Pancreas (tissue), 10 donors: ENCODE measurements at regions not wholly inside any gene's neighbourhood (a gene's known extent, or its start where the extent isn't known, plus 50 kb on each side); places are given as distances from the start of the nearest gene placed in this dataset.
"Not testable (repeated sequence)": the region's sequence is repeated elsewhere in the genome, so short reads cannot be mapped to it uniquely, and the experiment has no call there.

Source experiments
- ATAC-seq, 4 donors: fragments of 200-7000 bp; cut with Tn5 transposase; one replicate each; pipeline versions ENCODE4 v1.8.0 to v1.9.1; 2020; ENCODE audit warnings: mild to moderate bottlenecking in 4 of 4, moderate library complexity in 4 of 4
- DNase-seq, 6 donors: peaks; one replicate each; pipeline ENCODE4 v3.0.0-alpha.2; 2020
- FAIRE-seq: peaks from 2 replicates; lab custom pipeline; 2012; peaks lifted over from hg19 to GRCh38; lab: Jason Lieb, UNC
- H3K27ac ChIP-seq, 4 donors: fragments of 200-600 bp; sonication (generic); 1 replicate in 3 of 4; 2 replicates in 1 of 4; pipeline versions ENCODE4 v1.5.0 to v1.8.0; 2020
- H3K27me3 ChIP-seq, 4 donors: fragments of 200-600 bp; one replicate each; pipeline ENCODE4 v1.8.0; 2021
- H3K36me3 ChIP-seq, 3 donors: fragments of 200-600 bp; sonication (generic) in 1 of 3; one replicate each; pipeline versions ENCODE4 v1.5.0 to v1.8.0; 2020 to 2021
- H3K4me1 ChIP-seq, 3 donors: fragments of 200-600 bp; one replicate each; pipeline ENCODE4 v1.8.0; 2021
- H3K4me3 ChIP-seq, 4 donors: fragments of 200-600 bp; sonication (generic) in 2 of 4; one replicate each; pipeline versions ENCODE4 v1.5.0 to v1.8.0; 2020 to 2021
- H3K9me3 ChIP-seq, 4 donors: fragments of 200-600 bp; one replicate each; pipeline ENCODE4 v1.8.0; 2021
- WGBS, 2 donors: extraction: QIAGEN DNeasy Blood & Tissue Kit; methylation state at CpG; one replicate each; pipeline ENCODE4 v1.1.7; 2013; 5-methylcytosine and 5-hydroxymethylcytosine counted together
- intact Hi-C, 3 donors: fragments of 100-400 bp; cut with DNase I; formaldehyde crosslinking; loops; one replicate each; pipeline versions ENCODE4 v1.11.1 to v1.14.2; 2022
- TF ChIP-seq, protein P1 (sequence below), 4 donors: fragments of 200-600 bp; sonication (generic) in 3 of 4; IDR thresholded peaks; one replicate each; pipeline versions ENCODE4 v1.5.0 to v1.8.0; 2021; ENCODE audit warnings: antibody characterized with exemption in 4 of 4
- donor health status: healthy with polysubstance abuse.
- donor health status: DM: no; HTN: no; CAD: no; lungs with moderate emphysema.
- donor health status: DM: no; HTN: no; CAD: no.
- donor health status: control.
- donor health status: control.
- donor health status: Bipolar disorder and iron deficiency.
- donor health status: DM: yes; HTN: yes; CAD: no.
- donor health status: DM: no; HTN: no; CAD: no.
- donor health status: DM: no; HTN: no; CAD: no.
- donor health status: DM: yes; HTN: yes; CAD: no.

DNA sequence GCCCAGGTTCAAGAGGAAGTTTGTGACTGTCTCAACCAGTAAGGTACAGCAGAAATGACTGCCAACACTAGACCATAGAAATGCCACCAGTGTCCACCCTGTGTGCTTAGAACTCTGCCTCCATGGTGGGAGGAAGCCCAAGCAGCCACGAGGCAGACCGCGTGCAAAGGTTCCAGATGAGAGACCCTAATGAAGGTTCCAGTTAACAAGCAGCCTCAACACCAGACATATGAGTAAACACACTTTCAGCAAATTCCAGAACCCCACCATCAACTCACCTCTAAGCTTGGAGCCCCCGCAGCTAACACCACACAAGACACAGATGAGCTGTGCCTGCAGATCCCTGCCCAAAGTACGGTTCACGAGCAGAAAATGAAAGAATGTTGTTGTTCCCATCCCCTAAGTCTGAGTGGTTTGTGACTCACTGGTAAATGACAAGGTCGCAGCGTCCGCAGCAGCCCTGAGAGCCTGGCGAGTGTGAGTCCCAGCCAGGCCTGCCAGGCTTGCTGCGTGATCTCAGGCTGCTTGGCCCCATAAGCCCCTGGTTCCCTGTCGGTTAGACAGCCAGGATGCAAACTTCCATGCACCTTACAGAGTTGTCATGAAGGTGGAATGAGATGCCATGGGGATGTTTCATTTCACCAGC, 193.7 kb downstream of the C16orf95 start:
- H3K36me3 ChIP-seq, result no peaks in the 10 kb centered on the region
- no peaks in the 10 kb centered on the region for H3K27me3 ChIP-seq
- H3K9me3 ChIP-seq, result no peaks in the 10 kb centered on the region
- H3K4me1 ChIP-seq, result peaks cover 6 to 15% (median 10%) of the 10 kb centered on the region in 3 donors
- no peak for ATAC-seq
- intact Hi-C loops, result no loop called here
- WGBS, 2 donors, result 96 to 98% methylated on average over 12 of the region's 12 CpGs
- no peak overlapping the region for H3K27ac ChIP-seq
- no peak for FAIRE-seq
- DNase-seq, result no peak
- TF ChIP-seq, protein P1, sequence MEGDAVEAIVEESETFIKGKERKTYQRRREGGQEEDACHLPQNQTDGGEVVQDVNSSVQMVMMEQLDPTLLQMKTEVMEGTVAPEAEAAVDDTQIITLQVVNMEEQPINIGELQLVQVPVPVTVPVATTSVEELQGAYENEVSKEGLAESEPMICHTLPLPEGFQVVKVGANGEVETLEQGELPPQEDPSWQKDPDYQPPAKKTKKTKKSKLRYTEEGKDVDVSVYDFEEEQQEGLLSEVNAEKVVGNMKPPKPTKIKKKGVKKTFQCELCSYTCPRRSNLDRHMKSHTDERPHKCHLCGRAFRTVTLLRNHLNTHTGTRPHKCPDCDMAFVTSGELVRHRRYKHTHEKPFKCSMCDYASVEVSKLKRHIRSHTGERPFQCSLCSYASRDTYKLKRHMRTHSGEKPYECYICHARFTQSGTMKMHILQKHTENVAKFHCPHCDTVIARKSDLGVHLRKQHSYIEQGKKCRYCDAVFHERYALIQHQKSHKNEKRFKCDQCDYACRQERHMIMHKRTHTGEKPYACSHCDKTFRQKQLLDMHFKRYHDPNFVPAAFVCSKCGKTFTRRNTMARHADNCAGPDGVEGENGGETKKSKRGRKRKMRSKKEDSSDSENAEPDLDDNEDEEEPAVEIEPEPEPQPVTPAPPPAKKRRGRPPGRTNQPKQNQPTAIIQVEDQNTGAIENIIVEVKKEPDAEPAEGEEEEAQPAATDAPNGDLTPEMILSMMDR (IDR thresholded peaks at IDR 0.05), result no peak
- H3K4me3 ChIP-seq, result no peak overlapping the region

DNA sequence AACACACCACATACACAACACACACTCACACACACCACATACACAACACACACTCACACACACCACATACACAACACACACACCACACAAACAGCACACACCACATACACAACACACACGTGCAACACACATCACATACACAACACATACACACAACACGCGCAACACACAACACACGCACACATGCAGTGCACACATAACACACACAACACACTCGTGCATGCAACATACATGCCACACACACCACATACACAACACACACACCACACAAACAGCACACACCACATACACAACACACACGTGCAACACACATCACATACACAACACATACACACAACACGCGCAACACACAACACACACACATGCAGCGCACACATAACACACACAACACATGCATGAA, 192.8 kb downstream of the C16orf95 start:
- intact Hi-C loops, DNase-seq, H3K9me3 ChIP-seq, H3K27me3 ChIP-seq, ATAC-seq, H3K4me3 ChIP-seq, H3K36me3 ChIP-seq, FAIRE-seq, H3K27ac ChIP-seq: not testable (repeated sequence)
- peaks cover 6 to 15% (median 10%) of the 10 kb centered on the region in 3 donors for H3K4me1 ChIP-seq
- 91 to 94% methylated on average over 9 of the region's 9 CpGs for WGBS, 2 donors

DNA sequence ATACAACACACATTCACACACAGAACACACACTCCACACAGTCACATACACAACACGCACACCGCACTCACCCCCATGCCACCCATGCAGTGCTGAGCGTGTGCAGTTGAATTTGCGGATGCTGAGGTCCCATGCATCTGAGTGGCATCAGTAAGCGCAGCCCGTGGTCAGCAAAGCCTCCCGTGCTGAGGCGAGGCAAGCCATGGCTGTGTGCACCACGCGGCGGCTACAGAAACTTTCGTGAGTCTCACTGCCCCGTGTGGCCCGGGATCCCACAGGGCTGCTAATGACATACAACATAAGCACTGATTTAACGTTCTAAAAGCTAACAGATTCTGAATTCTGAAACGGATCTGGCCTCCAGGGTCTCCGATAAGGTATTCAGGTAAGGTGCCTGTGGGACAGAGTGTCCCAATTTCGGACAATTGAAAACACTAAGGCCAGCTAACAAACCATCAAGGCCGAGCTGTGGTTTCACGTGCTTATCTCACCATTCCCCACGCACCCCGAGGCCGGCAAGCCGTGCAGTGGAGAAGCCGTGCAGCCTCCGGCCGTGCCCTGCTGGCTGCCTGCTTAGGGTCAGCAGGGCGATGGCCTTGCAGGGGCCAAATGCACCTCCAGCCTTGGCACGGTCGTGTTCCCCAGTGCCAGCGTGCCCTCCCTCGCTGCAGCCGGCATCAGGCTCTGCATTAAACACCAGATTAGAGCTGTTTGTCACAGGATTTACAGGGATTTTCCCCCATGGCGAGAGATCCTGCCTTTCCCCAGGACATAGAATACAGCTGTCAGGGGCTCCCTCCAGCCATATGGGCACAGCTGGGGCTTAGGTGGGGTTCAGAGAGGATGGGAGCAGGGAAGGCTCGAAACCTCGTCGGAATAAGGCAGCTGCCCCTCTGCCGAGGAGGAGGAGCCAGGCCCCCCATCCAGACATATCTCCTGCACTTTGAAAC, 191.7 kb downstream of the C16orf95 start:
- ATAC-seq, result peak; percentile 8 to 65 (median 39)

DNA sequence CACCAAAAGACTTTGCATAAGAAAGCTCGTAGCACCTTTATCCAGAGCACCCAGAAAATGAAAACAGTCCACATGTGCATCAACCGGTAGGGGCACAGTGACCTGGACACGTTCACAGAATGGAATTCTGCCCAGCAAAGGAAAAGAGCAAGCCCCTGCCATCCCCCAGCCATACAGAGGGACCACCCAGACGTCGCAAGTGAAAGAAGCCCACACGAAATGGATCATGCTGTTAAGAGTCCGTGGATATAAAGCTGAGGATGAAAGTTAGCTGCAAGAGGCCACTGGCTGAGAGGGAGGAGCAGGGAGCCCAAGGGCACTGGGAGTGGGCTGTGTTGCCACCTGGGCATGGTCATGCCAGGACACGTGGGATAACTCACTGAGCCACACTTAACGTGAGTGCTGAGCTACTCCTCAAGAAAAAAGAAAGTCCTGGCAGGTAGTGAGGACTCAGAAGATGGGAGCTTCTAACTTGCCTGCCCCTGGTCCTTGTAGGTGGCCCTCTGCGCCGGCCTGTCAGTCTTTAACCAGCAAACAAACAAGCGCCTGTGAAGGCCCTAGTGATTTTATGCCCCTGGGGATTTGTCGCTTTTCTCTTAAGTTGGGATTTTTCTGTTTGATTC, 190.7 kb downstream of the C16orf95 start:
- Histone ChIP-seq H3K4me3 (no peak overlapping the region), H3K27me3 (no peaks in the 10 kb centered on the region), H3K36me3 (no peaks in the 10 kb centered on the region), H3K27ac (no peak overlapping the region), H3K9me3 (no peaks in the 10 kb centered on the region), H3K4me1 (peaks cover 6 to 15% (median 10%) of the 10 kb centered on the region in 3 donors)
- DNase-seq (peak in 3 of 6 donors; percentile 27 to 40 (median 35)), FAIRE-seq (no peak), ATAC-seq (peak; percentile 56 to 79 (median 76))
- intact Hi-C loops, result no loop called here
- 43 to 47% methylated on average over 13 of the region's 13 CpGs for WGBS, 2 donors
- TF ChIP-seq, protein P1 (IDR thresholded peaks at IDR 0.05), result no peak

More for the DNA sequence above, 191.7 kb downstream of the C16orf95 start:
- no peak overlapping the region for H3K27ac ChIP-seq
- 62% methylated on average over 38 of the region's 38 CpGs for WGBS, 2 donors
- TF ChIP-seq, protein P1 (IDR thresholded peaks at IDR 0.05), result no peak
- H3K9me3 ChIP-seq, result no peaks in the 10 kb centered on the region
- no peak overlapping the region for H3K4me3 ChIP-seq
- DNase-seq, result peak in 1 of 6 donors; percentile 28
- no peaks in the 10 kb centered on the region for H3K36me3 ChIP-seq
- FAIRE-seq, result no peak
- intact Hi-C loops, result no loop called here
- peaks cover 6 to 15% (median 10%) of the 10 kb centered on the region in 3 donors for H3K4me1 ChIP-seq
- H3K27me3 ChIP-seq, result no peaks in the 10 kb centered on the region
